Right lobe of liver (tissue), 4 donors: ENCODE measurements at regions not wholly inside any gene's neighbourhood (a gene's known extent, or its start where the extent isn't known, plus 50 kb on each side); places are given as distances from the start of the nearest gene placed in this dataset.

Experiments used
- CTCF ChIP-seq, 4 donors: fragments of 200-600 bp in 3 of 4; fragments of 450-650 bp in 1 of 4; IDR thresholded peaks; one replicate each; pipeline versions ENCODE4 v1.5.1 to v1.8.0; 2016 to 2022; ENCODE audit warnings: antibody characterized with exemption in 4 of 4, mild to moderate bottlenecking in 2 of 4
- POLR2A ChIP-seq: fragments of 450-650 bp; IDR thresholded peaks from one replicate; pipeline ENCODE4 v1.6.1; 2017; ENCODE audit warnings: antibody characterized with exemption, mild to moderate bottlenecking
- donor health status: DM: no; HTN: no; CAD: no.
- donor health status: DM: no; HTN: no; CAD: no.
- donor health status: DM: no; HTN: yes; CAD: no.

DNA sequence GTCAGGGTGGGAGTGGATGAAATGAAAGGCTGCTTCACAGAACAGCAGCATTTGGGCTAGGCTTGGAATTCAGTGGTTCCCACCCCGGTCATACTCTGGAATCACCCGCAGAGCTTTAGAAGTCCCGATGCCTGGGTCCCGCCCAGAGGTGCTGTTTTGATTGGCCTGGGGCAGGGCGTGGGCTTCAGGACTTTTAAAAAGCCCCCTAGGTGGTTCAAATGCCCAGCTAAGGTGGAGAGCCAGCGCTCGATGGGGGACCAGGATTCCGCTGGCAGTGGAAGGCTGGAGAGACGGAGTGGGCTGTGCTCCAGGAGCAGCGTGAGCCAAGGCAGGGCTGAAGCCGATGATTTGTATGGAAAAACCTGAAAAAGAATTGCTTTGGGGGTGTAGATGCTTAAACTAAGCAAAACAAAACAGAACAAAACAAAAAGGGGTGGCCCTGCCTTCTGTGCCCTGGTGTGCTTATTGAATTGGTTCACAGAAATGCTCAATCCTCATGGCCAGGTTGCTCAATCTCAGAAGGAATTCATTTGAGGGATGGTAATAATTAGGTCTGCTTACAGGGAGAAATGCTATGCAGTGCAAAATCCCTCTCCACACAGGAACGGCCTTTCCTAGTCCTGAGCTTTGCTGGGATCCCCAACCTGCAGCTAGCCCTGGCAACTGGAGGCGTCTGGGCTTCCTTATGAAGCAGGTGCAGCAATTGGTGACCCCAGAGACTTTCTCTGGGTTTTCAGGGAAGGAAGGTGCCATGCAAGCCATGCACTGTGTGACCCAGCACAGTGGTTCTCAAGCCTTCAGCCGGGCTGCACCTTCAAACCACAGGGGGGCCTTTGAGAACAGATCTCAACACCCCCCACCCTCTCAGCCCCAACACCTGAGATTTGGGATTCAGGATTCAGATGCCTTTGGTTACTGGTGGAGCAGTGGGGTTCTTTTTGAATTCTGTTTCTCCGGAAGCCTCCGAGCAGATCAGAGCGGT is 174.0 kb upstream of the ZNF618 start:
- no peak for TF ChIP-seq CTCF (IDR thresholded peaks at IDR 0.05)
- TF ChIP-seq POLR2A: no peak
